HG03196 (cell line): ENCODE measurements at regions not wholly inside any gene's neighbourhood (a gene's known extent, or its start where the extent isn't known, plus 50 kb on each side); places are given as distances from the start of the nearest gene placed in this dataset.

Source experiments
- ATAC-seq: cut with Tn5 transposase; IDR thresholded peaks from one replicate; pipeline ENCODE4 v1.9.1; 2021; ENCODE audit not compliant: unreplicated experiment

GRCh38 chr2:236672606-236673005, 103.0 kb downstream of the ACKR3 start:
- ATAC-seq: no peak

GRCh38 chr2:236673126-236673822, 103.6 kb downstream of the ACKR3 start:
- ATAC-seq: no peak

GRCh38 chr2:236673823-236674185, 104.2 kb downstream of the ACKR3 start:
- ATAC-seq: no peak

GRCh38 chr2:236674238-236674637, 104.6 kb downstream of the ACKR3 start:
- ATAC-seq: no peak

GRCh38 chr2:236674646-236675045, 105.0 kb downstream of the ACKR3 start:
- ATAC-seq: no peak

- ATAC-seq: no peak
Measured at GRCh38 chr2:236675051-236675450, 105.4 kb downstream of the ACKR3 start.

- ATAC-seq: no peak
Measured at GRCh38 chr2:236675526-236675925, 105.9 kb downstream of the ACKR3 start.

GRCh38 chr2:236676136-236676873, 106.7 kb downstream of the ACKR3 start:
- ATAC-seq: no peak

GRCh38 chr2:236677368-236677767, 107.7 kb downstream of the ACKR3 start:
- ATAC-seq: no peak

GRCh38 chr2:236678307-236678975, 108.8 kb downstream of the ACKR3 start:
- no peak for ATAC-seq

GRCh38 chr2:236679884-236680860, 110.5 kb downstream of the ACKR3 start:
- ATAC-seq: no peak

- no peak for ATAC-seq
Measured at GRCh38 chr2:236682651-236683422, 113.2 kb downstream of the ACKR3 start.

- ATAC-seq: no peak
Measured at GRCh38 chr2:236684504-236685256, 115.1 kb downstream of the ACKR3 start.

- no peak for ATAC-seq
Measured at GRCh38 chr2:236685361-236685760, 115.7 kb downstream of the ACKR3 start.

GRCh38 chr2:236685979-236686520, 116.4 kb downstream of the ACKR3 start:
- ATAC-seq: no peak

- ATAC-seq: no peak
Measured at GRCh38 chr2:236686561-236686960, 116.9 kb downstream of the ACKR3 start.

- ATAC-seq: no peak
Measured at GRCh38 chr2:236687296-236687965, 117.8 kb downstream of the ACKR3 start.

- no peak for ATAC-seq
Measured at GRCh38 chr2:236688157-236688556, 118.5 kb downstream of the ACKR3 start.
